ENCODE measurements at regions not wholly inside any gene's neighbourhood (a gene's known extent, or its start where the extent isn't known, plus 50 kb on each side); places are given as distances from the start of the nearest gene placed in this dataset.
A peak's percentile ranks its signal among the peaks of the same experiment; 100 is the strongest.
"Not testable (repeated sequence)": the region's sequence is repeated elsewhere in the genome, so short reads cannot be mapped to it uniquely, and the experiment has no call there.

DNA sequence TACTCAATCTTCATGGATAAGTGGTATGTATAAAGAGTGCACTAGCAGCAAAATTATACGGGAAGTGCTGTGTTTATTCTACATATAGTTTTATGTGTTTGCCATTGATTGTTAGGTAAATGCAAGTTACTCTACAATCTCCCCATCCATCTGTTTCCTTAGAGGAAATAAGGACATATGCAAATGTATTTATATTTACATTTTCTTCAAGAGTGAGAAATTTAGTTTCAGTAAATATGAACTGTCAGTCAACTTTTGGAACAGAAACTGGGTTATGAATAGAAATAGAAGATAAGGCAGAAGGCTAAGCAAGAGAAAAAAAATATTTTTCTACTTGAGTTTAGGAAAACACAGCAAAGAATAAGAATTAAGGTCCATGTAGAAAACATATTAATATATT is 176.1 kb upstream of the KLHL1 start:
- no peak for DNase-seq (ENCODE audit: low read depth)

DNA sequence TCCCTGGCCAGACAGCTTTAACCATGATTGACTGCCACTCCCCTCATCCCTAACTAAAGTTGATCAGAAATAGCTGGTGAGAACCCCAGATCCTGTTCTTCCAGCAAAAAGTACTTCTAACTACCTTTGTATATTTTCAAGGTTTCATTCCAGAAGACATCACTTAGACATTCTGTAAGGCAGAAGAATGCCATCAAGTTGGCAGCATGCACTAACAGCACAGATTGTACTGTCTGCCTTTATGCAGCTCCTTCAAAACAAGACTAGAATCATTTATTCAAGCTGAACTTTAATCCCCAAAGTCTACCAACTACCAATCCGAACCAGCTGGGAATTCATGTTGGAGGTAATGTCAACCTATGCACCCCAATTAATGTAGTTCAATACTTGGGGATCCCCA is 167.6 kb upstream of the KLHL1 start:
- DNase-seq (ENCODE audit: low read depth): no peak

DNA sequence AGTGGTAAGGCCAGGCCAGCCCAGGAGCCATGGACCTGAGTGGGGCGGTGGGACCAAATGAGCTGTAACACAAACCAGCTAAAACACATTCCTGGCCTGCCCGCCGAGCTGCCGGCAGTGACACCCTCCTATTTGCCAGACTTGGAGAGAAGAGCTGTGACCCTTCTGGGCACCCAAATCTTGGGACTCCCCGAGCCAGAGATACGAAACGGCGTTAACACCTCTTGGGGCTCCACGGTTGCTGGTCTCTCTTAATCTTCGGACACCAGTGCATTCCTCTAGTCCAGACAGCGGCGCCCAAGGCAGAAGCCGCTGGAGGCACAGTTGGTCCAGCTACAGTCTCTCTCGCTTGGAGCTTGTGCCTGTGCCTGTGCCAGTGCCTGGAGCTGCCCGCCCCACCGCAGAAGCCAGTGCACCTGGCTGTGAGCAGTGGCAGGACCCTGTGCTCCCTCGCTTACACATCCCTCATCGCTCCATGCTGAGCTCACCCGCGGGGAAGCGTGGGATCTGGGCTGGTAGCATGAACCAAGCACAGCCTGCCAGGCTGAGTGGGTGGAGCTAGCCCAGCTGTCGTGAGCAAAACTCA is 147.2 kb upstream of the KLHL1 start:
- DNase-seq (ENCODE audit: low read depth): no peak

DNA sequence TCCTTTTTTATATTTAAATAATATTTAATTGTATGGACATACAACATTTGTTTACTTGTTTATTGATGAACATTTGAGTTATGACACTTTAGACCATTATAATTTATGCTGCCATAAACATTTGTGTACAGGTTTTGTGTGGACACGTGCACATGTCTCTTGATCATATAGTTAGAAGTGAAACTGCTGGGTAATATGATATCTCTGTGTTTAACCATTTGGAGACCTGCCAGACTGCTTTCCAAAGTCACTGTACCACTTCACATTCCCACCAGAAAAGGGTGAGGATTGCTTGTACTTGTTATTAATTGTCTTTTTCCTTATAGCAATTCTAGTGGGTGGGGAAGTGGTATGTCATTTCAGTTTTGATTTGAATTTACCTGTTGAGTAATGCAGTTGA is 145.6 kb upstream of the KLHL1 start:
- DNase-seq (ENCODE audit: low read depth): no peak

DNA sequence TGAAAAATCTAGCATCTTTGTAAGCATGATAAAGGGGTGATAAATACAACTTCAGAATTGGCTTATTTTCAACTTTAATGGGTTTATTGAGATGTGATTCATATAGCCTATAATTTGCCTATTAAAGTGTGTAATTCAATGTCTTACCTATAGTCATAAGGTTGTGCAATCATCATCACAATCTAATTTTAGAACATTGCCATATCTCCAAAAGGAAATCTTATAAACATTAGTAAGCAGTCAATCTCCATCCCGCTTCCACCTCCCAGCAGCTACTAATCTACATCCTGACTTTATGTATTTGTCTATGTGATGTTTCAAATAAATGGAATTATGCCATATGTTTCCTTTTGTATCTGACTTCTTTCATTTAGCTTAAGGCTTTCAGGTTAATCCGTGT is 145.2 kb upstream of the KLHL1 start:
- DNase-seq (ENCODE audit: low read depth): no peak

DNA sequence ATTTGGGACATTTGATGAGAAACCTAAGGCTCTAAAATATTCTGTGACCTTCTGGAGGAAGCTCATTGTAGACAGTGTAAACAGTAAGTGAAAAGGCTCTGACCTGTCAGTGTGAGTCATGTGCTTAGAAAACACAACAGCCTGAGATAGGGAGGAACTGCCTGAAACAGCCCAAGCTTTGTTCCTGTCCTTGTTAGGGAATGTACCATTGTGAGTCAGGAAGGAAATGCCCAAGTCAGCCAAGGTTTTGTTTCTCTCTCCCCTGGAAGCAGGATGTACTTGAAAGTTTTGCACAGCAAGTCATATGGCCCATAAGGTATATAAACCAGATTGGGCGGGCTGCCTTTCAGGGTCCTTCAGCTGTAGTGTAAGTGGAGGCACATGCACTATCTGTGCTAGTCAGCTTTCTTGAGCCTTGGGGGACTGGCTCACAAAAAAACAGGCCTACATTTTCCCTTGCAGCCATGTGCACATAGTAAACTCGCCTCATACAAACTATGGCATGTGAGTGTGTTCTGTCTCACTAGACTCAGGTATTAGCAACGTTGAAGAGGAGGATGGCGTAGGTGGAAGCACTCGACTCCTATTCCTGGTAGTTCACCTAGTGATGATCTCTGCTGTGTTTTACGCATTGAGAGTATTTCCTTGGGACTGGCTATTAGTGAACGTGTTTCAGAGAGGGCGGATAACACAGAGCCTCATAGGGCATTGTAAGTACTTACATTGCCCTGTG is 141.2 kb upstream of the KLHL1 start:
- DNase-seq (ENCODE audit: low read depth): peak; percentile 10

DNA sequence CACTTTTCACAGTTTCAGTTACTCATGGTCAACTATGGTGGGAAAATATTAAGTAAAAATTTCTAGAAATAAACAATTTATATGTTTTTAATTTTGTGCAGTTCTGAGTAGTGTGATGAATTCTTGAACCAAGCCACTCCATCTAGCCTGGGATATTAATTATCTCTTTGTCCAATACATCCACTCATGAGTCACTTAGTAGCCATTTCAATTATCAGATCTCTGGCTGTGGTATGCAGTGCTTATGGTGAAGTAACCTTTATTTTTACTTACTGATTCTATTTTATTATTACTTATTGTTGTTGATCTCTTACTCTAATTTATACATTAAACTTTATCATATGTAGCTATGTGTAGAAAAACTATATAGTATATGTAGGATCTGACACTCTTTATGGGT is 128.9 kb upstream of the KLHL1 start:
- no peak for DNase-seq (ENCODE audit: low read depth)

DNA sequence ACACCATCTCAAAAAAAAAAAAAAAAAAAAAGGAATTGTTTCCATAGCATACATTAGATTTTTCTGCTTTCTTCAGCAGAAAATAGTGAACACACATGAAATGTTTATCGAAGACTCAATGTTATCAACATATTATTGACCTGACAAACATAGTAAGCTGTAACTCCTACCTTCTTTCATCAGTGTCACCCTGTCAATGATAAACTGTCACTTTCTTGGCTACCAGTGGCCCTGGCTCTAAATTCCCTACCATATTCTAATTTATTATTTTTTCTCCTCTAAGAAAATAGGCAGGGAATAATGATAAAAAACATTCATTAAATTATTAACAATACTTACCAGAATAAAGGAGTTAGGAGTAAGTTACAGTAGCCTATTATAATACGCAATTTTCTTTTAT is 127.3 kb upstream of the KLHL1 start:
- no peak for DNase-seq (ENCODE audit: low read depth)

DNA sequence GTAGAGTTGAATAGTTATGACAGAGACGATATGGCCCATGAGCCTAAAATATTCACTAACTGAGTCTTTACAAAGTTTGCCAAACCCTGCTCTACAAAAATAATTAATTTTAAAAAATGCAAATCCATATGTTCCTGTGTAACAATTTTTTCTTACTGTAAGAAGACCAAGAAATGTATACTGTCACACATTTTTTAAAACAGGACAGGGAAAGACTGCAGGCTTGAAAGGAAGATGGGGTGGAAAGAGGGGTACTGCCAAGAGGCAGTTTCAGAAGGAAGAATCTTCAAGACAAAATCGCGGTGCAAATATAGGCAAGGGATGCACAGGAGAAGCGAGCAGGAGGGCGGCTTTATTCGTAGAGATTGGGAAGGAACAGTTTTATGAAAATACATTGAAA is 115.7 kb upstream of the KLHL1 start:
- DNase-seq (ENCODE audit: low read depth): no peak

DNA sequence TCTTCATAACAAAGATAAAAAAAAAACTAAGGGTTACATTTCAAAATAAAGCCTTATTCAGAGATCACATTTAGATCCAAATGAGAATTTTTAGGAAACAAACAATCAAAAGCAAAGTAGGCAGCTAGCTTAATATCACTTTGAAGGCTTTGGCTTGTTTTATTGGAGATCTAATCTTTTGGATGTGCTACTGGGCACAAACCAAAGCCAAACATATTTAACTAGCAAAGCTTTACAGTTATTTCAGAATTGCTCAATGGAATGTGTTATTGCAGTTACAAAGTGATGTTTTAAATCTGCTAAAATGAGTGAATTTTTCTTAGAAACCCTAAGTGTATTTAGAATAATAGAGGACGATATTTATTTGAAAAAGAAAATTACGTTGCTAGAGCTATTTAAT is 114.7 kb upstream of the KLHL1 start:
- no peak for DNase-seq (ENCODE audit: low read depth)

DNA sequence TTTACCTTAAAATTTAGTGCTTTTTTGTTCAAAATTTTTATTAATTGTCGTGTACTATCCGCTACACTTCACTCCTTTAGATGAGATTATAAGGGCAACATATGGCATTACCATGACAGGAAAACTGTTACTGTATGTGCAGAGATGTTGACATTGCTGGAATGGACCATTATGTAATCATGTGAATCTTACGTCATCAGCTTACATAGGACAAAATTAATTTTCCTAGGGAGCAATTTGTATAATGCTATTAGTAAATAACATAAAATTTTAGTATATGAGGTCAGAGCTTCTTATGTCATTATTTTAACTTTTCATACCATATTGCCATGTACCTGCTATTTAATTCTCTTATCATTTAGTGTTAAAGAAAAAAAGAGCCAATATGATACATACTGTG is 110.4 kb upstream of the KLHL1 start:
- no peak for DNase-seq (ENCODE audit: low read depth)

DNA sequence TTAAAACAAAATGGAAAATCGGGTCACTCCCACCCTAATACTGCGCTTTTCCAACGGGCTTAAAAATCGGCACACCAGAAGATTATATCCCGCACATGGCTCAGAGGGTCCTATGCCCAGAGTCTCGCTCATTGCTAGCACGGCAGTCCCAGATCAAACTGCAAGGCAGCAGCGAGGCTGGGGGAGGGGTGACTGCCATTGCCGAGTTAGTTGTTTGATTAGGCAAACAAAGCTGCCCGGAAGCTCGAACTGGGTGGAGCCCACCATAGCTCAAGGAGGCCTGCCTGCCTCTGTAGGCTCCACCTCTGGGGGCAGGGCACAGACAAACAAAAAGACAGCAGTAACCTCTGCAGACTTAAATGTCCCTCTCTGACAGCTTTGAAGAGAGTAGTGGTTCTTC is 100.7 kb upstream of the KLHL1 start:
- DNase-seq (ENCODE audit: low read depth): not testable (repeated sequence)

DNA sequence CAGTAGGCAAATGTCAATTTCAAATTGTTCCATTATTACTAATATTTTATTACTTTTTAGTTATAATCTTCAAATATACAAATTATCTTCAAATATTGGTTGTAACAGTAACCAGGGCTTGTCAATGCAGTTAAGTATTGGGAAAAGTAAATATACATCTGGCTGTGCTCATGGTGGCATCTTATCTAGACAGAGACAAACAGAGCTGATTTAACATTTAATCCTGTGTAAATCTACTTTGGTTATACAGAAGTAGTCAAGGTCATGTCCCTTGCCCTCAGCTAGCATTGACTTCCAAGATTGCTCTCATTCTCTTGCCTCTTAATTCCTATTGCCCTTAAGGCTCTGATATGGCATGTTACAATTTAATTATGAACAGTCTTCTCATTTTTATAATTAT is 98.4 kb upstream of the KLHL1 start:
- DNase-seq (ENCODE audit: low read depth): no peak

DNA sequence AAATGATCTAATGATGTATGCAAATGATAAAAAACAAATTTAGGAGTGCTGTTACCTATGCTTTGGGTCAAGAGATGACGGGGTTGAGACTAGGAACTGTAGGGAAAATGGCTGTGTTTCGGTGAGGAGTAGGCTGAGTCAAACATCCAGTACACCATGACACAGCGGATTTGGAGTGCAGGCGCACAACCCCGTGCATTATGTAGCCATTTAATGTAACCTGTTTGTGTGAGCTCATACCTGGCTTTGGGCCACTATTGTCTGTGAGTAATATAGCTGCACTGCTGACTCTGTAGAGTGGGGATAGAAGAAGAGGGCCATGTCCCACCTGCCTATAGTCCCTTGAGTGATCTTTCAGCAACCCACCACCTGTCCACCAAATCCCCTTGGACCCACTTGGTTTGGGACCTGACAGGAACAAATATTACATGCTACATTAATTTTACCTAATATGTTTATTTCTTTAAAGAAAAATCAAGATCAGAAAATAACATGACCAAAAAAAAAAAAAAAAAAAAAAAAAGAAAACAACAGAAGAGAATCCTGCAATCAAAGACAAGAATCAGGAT is 95.5 kb upstream of the KLHL1 start:
- DNase-seq (ENCODE audit: low read depth): peak; percentile 6

DNA sequence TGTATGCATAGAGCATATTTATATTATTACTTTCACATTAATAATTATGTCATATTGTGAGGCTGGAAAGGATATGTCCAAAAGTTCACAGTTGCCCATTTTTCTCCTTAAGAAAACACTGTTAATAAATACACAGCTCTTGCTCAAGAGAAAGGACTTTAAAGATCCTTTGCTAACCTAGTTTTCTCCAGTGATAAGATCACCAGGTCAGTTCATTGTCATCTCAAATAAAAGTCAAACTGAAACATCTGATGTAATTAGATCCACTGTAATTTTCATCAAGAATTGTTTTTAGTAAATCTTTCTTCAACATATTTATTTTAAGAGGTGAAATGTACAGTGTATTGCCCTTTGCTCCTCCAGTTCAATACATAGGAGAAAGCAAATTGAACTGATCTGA is 82.8 kb upstream of the KLHL1 start:
- no peak for DNase-seq (ENCODE audit: low read depth)

DNA sequence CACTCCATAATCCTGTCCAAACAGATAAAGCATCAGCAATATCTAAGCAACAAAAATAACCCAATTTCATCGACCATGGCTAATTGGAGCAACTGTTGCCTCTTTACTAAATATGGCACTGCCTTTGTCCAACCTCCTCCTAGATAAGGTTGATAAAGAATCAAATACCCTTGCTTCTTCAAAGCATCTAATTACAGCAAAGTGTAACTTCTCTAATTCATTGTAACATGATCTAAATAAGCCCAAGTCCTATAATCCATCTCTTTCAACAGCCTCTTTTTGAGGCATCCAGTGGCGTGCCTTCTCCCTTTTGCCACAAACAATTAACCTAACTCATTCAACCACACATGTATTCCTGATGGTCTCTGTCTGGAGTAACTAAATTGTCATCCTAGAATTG is 81.7 kb upstream of the KLHL1 start:
- no peak for DNase-seq (ENCODE audit: low read depth)

DNA sequence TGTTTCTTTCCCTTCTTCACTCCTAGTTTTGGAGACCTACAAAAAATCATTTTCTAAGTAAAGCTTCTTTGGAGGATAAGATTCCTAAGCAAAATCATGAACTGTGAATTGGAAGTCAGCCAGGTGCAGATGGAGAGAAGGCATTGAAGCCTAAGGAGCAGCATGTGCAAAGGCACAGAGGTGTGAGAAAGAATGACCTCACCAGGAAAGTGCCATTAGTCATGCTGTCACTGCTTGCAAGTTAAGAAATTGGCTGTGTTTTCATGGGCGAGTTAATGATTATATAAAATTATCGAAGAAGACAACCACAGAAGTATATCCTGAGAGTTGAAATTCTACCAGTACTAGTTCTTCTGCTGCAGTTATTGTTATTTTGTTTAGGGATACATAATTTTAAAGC is 80.3 kb upstream of the KLHL1 start:
- DNase-seq (ENCODE audit: low read depth): no peak

DNA sequence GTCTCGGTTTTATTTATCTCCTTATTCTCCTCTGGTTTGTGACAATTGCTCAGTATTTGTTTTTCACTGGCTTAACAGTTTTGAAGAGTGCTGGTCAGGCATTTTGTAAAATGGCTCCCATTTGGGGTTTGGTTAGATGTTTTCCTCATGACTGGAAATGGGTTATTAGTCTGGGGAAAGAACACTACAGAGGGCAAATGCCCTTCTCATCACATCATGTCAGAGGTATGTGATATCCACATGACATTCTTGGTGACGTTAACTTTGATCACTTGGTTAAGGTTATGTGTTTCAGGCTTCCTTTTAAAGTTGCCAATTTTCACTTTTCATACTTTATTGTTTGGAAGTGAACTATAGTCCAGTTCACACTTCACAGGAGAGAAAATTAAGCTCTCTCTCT is 74.8 kb upstream of the KLHL1 start:
- DNase-seq (ENCODE audit: low read depth): peak; percentile 13

Data from M059J (cell line).